Fibroblast of peridontal ligament (primary cell): ENCODE measurements at regions not wholly inside any gene's neighbourhood (a gene's known extent, or its start where the extent isn't known, plus 50 kb on each side); places are given as distances from the start of the nearest gene placed in this dataset.

ENCODE experiments used
- DNase-seq: peaks from one replicate; pipeline ENCODE4 v3.0.0-alpha.2; 2010; ENCODE audit errors: extremely low read depth

- no peak for DNase-seq
Observed at GRCh38 chr10:130902471-130902870, 409.1 kb downstream of the TCERG1L start.

- no peak for DNase-seq
Observed at GRCh38 chr10:130902929-130903328, 408.6 kb downstream of the TCERG1L start.

GRCh38 chr10:130904676-130905075 lies 406.8 kb downstream of the TCERG1L start:
- DNase-seq, result no peak

GRCh38 chr10:130905386-130905785 lies 406.1 kb downstream of the TCERG1L start:
- DNase-seq, result no peak

GRCh38 chr10:130905921-130906320 lies 405.6 kb downstream of the TCERG1L start:
- DNase-seq, result no peak

GRCh38 chr10:130910848-130911247 lies 400.7 kb downstream of the TCERG1L start:
- no peak for DNase-seq

GRCh38 chr10:130913844-130914243 lies 397.7 kb downstream of the TCERG1L start:
- DNase-seq, result no peak

GRCh38 chr10:130914367-130914766 lies 397.2 kb downstream of the TCERG1L start:
- DNase-seq, result no peak

GRCh38 chr10:130915065-130915464 lies 396.5 kb downstream of the TCERG1L start:
- DNase-seq, result no peak

GRCh38 chr10:130921461-130921860 lies 390.1 kb downstream of the TCERG1L start:
- DNase-seq, result no peak

GRCh38 chr10:130921911-130922440 lies 389.5 kb downstream of the TCERG1L start:
- DNase-seq, result no peak

GRCh38 chr10:130923596-130923995 lies 387.9 kb downstream of the TCERG1L start:
- DNase-seq, result no peak

- DNase-seq, result no peak
Observed at GRCh38 chr10:130924138-130924819, 387.2 kb downstream of the TCERG1L start.

GRCh38 chr10:130926442-130926841 lies 385.1 kb downstream of the TCERG1L start:
- no peak for DNase-seq

- no peak for DNase-seq
Observed at GRCh38 chr10:130927157-130927556, 384.4 kb downstream of the TCERG1L start.

- DNase-seq, result no peak
Observed at GRCh38 chr10:130928306-130928705, 383.2 kb downstream of the TCERG1L start.

GRCh38 chr10:130929422-130930325 lies 381.8 kb downstream of the TCERG1L start:
- DNase-seq, result no peak

GRCh38 chr10:130930821-130931220 lies 380.7 kb downstream of the TCERG1L start:
- DNase-seq, result no peak

- DNase-seq, result no peak
Observed at GRCh38 chr10:130931256-130931655, 380.3 kb downstream of the TCERG1L start.

GRCh38 chr10:130932326-130933007 lies 379.1 kb downstream of the TCERG1L start:
- no peak for DNase-seq

- no peak for DNase-seq
Observed at GRCh38 chr10:130933008-130933390, 378.5 kb downstream of the TCERG1L start.
